DMS114 treated with DMSO at 0.1 percent for 48 hours (cell line): ENCODE measurements at regions not wholly inside any gene's neighbourhood (a gene's known extent, or its start where the extent isn't known, plus 50 kb on each side); places are given as distances from the start of the nearest gene placed in this dataset.
"Not testable (repeated sequence)": the region's sequence is repeated elsewhere in the genome, so short reads cannot be mapped to it uniquely, and the experiment has no call there.

Source experiments
- DNase-seq: peaks from one replicate; lab custom pipeline; 2025; ENCODE audit not compliant: unreplicated experiment; lab: John Stamatoyannopoulos, UW

DNA sequence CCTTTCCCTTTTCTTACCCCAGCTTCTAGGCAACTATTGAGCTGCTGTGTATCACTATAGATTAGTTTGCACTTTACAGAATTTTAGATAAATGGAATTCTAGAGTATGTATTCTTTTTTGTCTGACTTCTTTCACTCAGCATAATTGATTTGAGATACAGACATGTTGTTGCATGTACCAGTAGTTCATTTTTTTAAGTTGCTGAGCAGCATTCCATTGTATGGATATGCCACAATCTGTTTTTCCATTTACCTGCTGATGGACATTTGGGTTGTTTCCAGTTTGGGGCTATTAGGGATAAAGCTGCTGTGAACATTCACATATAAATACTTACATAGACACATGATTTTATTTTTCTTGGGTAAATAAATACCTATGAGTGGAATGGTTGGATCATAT lies 135.7 kb downstream of the IGF1 start:
- no peak for DNase-seq

DNA sequence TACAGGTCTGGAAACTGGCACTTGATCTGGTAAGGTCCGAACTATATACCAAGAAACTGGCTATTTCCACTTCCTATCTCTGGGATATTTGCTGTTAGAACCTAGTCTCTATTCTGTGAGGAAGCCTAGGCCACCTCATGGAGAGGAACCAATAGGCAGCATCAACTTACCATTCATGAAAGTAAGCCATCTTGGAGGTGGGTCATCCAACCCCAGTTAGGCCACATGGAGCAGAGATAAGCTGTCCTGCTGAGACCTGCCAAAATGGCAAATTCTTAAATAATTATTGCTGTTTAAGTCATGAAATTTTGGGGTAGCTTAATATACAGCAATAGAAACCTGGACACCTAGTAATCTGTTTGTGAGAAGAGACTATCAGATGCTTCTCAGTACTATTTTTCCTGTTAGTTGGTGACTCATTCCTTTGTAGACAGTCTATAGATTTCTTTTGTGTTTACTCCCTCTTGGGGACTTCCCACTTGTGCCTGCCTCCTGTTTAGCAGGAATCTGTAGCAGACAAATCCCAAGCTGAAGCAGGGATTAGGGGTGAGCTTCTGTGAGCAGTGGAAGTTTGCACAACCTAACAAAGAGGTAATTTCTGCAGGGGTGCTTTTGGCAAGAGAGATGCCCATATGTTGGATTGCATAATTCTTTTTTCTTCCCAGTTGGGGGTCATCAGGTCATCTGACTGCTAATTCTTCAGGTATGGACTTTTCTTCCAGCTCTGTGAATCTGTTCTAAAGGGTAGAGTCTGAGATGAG lies 136.8 kb downstream of the IGF1 start:
- no peak for DNase-seq

DNA sequence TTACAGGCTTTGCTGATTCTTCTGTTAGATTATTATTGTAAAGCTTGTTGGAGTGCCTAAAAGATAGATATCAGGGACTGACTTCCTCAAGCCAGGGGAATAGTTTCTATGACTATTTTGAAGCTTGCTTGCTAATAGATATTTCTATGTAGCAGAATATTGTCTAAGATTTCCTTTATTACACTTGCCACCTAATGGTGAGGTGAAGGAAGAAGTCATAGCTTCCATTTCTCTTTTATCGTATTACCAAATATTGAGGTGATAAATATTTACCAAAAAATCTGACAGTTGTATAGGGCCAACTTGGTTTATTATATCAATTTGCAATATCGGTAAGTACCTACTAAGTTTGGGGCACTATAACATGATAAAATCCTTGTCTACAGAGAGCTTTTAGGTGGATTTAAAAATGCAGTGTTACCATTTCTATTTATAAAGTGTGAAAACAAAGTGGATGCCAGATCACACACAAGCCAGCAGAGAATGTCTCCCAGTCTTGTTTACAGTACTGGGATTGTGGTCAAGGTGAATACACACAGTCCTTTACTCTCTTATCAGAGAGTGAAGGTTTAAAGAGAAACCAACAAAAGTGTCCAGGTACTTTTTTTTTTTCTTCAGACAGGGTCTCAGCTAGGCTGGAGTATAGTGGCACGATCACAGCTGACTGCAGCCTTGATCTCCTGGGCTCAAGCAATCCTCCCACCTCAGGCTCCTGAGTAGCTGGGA lies 137.9 kb downstream of the IGF1 start:
- DNase-seq, result no peak

DNA sequence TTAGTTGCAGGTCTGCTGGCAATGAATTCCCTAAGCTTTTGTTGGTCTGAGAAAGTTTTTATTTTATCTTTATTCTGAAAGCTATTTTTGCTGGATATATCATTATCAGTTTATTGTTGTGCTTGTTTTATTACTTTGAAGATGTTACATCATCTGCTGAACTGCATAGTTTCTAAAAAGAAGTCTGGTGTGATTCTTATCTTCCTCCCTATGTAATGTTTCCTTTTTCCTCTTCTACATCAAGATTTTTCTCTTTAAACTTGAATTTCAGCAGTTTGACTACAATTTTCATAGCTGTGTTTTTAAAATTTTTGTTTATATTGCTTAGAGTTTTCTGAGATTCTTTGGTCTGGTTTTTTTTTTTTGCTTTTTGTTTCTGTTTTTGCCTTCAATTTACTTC lies 137.1 kb upstream of the PMCH start:
- DNase-seq, result no peak

DNA sequence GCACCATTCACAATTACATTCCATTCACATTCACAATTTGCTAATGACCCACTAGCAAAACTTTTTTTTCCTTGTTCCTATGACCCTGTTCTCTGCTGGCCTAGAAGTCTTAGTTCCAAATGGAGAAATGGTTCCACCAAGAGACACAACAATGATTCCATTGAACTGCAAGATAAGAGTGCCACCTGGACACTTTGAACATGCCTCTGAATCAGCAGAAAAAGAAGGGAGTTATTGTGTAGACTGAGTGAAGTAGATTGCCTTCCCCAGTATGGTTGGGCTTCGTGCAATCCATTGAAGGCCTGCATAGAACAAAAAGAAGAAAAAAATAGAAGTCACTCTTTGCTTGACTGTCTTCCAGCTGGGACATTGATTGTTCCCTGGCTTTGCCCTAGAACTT lies 133.8 kb upstream of the PMCH start:
- no peak for DNase-seq

DNA sequence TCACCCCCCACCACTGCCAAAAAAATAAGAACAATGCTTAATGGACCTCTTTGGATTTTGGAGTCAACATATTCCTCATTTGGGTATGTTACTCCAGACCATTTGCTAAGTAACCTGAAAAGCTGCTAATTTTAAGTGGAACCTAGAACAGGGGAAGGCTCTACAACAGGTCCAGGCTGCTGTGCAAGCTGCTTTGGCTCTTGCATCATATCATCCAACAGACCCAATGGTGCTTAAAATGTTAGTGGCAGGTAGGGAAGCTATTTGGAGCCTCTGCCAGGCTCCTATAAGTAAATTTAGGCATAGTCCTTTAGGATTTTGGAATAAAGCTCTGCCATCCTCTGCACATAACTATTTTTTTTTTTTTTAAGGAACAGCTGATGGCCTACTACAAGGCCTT lies 132.2 kb upstream of the PMCH start:
- no peak for DNase-seq

DNA sequence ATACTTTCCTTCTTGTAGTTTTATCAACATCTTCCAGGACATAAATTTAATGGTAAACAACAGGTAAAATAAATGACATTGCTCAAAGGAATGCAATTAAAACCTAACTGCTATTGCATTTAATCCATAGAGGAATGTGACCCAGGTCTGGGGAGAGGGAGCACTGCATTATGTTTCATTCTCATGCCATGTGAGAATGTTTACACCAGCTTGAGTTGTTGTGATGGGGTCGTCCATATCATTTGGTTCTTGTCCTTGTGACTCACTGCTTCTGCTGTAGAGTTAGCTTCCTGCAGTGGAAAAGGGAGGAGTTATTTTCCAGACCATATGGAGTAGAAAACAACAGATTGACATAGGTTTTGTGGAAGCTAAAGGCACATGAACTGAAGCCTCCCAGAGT lies 129.3 kb upstream of the PMCH start:
- DNase-seq, result no peak

DNA sequence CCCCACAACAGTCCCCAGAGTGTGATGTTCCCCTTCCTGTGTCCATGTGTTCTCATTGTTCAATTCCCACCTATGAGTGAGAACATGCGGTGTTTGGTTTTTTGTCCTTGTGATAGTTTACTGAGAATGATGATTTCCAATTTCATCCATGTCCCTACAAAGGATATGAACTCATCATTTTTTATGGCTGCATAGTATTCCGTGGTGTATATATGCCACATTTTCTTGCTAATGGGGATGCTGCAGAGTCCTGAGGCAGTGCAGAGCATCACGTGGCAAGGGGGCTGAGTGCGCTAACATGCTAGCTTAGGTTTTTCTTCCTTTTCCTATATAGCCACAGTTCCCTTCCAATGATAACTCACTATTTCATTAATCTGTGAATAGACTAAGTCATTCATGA lies 127.5 kb upstream of the PMCH start:
- not testable (repeated sequence) for DNase-seq

DNA sequence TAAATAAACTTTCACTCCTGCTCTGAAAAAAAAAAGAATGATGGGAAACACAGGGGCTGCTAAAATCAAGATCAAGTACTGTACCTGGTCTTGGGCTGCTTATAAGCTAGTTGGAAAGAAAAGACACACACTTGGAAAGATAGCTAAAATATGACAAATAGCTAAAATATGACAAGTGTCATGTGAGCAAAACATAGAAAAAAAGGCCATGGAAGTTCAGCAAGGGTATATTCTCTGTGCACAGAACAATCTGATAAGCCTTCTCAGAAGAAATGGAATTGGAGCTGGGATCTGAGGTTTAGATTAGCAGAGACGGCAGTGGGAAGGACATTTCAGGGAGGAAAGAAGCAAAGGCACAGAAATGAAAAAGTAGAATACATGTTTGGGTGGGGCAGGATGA lies 126.2 kb upstream of the PMCH start:
- DNase-seq, result no peak

DNA sequence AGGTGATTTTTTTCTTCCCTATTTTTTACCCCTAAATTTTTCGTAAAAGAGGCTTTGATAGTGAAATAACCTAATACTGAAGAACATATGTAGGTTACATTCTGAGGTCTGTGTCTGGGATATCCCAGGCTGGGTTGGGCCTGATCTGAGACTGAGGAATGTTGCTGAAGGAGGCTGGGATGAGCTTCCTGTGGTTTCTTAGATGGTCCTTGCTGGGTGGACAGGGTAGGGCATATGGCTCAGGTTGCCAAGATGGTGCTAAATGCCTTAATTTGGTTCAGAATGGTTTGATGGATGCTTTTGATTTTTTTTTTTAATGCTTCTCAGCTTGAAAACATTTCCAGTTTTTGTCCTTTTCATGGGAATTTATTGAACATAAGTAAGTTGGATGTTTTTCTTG lies 124.6 kb upstream of the PMCH start:
- DNase-seq, result no peak

DNA sequence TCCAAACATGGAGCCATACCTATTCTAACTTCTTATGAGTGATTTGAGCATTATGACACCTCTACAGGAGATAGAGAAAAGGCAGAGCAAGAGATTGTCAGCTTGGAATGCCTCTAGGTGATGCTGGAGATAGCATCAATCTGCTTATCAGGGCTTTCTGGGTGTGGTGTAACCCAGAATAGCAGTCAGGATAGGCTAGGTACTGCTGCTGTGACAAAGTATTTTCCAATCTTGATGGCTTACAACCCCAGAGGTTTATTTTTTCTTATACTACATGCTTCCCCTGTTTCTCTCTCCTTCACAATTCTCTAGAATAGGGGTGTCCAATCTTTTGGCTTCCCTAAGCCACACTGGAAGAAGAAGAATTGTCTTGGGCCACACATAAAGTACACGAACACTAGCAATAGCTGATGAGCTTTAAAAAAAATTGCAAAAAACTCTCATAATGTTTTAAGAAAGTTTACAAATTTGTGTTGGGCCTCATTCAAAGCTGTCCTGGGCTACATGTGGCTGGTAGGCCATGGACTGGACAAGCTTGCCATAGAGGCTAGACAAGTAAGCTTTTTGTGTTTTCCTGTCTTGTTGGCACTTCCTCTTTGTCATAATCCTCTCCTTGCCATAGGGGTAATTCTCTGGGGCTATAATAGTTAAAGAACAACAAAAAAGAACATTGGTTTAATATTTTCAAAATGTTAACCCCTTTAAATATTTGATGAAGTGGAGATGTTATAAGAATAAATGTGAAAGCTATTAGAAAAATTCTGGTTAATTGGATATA lies 123.9 kb upstream of the PMCH start:
- no peak for DNase-seq

DNA sequence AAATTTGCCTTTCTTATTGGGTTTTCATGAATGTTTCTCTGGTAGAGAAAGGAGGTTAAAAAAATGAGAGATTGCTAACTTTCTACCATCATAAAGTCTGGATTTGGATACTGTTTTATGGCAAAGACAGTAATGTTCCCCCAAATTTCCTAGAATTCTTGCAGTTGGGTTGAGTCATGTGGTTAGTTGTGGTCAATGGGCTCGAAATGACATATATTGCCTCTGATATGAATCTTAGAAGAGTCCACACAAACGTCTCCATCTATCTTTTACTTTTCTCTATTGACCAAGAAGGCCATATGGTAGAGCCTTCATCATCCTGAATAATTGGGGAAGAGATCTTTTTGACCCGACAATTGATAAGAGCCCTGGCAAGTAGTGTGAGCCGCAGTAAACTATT lies 119.5 kb upstream of the PMCH start:
- DNase-seq, result no peak

DNA sequence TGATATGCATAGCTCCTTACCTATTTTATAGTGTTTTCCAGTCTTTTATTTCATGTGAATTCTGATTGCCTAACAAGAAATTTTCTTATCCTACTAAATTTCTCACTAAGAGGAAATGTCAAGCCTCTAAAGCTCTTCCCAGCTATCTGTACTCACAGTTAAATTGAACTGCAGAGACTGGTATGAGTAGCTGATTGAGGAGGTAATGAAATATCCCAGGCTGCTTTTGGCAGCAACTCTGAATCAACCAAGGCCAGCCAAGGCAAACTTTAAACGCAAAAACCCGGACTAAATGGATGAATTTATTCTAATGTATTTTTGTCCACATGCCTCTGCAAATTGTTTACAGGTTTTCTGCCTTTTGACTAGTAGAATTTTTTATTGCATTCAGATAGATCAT lies 119.1 kb upstream of the PMCH start:
- DNase-seq, result no peak

DNA sequence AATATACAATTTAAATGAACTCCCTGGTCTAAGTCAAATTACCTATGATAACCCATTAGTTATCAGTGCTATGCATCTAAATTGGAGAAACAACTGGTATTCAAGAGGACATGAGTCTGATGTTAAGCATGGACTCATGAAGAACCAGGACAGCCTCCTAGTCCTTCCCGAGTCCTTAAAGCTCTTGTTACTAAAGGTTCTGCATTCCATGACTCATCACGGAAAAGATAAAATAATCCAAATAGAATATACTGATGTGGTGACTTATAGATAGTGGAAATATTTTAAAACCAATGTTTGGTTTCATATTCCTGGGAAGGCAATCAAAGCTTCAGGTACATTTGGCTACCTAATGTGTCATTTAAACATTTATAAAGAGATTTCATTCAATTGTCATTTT lies 117.2 kb upstream of the PMCH start:
- DNase-seq, result no peak

DNA sequence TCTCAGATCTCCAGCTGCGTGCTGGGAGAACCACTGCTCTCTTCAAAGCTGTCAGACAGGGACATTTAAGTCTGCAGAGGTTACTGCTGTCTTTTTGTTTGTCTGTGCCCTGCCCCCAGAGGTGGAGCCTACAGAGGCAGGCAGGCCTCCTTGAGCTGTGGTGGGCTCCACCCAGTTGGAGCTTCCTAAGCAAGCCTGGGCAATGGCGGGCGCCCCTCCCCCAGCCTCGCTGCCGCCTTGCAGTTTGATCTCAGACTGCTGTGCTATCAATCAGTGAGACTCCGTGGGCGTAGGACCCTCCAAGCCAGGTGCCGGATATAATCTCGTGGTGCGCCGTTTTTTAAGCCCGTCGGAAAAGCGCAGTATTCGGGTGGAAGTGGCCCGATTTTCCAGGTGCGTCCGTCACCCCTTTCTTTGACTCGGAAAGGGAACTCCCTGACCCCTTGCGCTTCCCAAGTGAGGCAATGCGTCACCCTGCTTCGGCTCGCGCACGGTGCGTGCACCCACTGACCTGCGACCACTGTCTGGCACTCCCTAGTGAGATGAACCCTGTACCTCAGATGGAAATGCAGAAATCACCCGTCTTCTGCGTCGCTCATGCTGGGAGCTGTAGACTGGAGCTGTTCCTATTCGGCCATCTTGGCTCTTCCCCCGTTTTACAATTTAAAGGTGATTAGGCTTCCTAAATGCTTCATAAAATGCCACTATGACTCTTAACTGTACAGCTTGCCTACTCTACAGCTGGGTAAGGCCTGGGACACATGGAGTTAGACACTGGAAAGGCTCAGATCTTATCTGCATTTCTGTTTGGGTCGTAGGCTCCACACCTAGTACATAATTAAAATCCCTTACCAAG lies 115.7 kb upstream of the PMCH start:
- not testable (repeated sequence) for DNase-seq

DNA sequence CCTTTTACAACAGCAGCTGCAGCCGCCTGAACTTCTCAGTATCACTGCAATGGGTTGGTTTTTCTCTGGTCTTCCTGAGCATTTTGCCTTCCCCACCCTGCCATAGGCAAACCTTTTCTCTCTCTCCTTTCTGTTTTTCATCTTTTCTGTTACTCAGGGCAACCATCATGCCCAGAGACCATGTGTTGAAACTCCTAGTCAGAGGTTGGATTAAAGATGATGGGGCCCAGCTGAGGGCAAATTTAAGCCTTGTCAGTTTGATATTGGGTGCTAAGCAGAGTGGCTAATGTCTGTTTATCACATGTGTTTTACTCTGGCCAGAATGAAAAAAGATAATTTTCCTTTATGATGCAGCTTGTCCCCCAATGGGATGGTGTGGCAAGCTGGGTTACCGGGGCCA lies 107.9 kb upstream of the PMCH start:
- DNase-seq, result no peak

DNA sequence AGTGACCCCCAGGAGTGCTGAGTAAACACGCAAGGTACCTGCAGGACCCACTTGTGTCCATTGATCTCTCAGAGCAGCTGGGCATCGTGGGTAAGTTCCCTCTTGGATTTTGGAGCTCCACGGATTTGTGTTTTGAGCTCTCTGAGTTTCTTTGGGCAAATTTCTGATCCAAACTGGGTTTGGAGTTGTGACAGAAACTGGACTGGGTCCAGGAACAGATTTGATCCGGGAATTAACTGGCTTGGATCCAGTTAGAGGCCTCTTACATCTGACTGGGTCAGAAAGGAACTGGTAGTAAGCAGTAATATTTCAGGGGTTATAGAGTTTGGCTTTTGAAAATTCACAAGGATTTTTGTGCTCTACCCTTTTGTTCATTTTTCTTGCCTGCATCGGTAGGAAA lies 107.0 kb upstream of the PMCH start:
- not testable (repeated sequence) for DNase-seq

DNA sequence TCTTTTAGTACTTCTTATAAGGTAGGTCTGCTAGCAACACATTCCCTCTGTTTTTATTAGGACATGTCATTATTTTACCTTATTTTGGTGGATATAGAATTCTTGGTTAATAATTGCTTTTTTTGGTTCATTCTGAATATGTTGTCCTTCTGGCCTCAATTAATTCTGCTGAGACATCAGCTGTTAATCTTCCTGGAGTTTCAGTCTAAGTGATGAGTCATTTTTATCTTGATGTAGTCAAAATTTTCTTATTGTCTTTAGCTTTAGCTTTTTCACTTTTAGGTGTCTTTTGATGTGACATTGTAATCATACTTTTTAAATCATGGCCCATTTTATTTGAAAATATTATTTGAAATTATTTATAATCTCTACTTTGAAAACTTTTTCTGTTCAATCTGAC lies 104.9 kb upstream of the PMCH start:
- no peak for DNase-seq

DNA sequence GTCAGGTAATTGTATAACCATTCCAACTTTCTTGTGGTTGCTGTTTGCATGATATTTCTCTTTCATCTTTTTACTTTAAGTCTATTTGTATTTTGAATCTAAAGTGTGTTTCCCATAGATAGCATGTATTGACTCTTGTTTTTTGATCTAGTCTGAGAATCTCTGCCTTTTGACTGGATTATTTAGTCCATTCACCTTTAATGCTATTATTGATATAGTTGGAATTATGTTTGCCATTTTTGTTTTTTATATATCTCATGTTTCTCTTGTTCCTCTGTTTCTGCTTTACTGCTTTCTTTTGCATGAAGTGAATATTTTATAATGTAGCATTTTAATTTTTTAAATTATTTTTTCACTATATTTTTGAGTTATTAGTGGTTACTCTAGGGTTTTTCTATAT lies 103.9 kb upstream of the PMCH start:
- DNase-seq, result no peak

DNA sequence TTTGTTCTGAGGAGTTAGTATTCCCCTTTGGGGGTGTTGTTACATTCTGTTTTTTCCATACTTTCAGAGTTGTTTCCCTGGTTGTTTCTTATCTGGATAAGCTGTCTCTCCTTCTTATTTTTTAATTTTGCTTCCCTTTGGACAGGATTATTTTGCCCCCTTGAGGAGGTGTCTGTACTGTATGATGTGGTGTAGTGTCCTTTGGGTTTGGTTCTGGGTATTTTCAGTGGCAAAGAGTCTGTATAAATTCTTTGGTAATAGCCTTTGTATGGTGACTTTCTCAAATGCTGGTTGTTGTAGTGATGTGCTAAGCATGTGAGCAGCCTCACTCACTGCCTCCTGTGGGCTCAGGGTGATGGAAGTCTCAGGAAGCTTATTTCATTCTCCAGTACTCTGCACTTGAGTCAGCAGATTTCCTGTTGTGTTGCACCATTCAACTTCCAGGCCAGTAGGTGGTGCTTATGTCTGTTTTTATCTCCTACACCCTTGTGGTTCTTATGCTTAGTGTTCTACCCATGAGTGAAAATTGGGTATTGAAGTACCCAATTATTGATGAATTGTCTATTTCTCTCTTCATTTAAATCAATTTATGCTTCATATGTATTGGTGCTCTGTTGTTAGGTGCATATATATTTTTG lies 103.3 kb upstream of the PMCH start:
- peak; percentile 19 for DNase-seq

DNA sequence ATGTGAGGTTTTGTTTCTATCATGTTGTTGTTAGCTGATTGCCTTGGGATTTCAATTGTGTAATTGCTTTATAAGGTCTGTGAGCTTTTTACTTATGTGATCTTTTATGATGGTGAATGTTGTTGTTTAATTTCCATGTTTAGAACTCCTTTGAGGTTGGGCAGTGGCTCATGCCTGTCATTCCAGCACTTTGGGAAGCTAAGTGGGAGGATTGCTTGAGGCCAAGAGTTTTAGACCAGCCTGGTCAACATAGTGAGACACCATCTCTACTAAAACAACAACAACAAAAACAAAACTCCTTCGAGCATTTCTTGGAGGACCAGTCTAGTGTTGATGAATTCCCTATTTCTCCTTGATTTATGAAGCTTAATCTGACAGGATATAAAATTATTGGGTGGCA lies 102.1 kb upstream of the PMCH start:
- no peak for DNase-seq
